C4-2B (cell line): ENCODE measurements at regions not wholly inside any gene's neighbourhood (a gene's known extent, or its start where the extent isn't known, plus 50 kb on each side); places are given as distances from the start of the nearest gene placed in this dataset.

Source experiments
- H3K27ac ChIP-seq: fragments of 450-650 bp; 2 replicates; pipeline ENCODE4 v1.5.1; 2017
- CTCF ChIP-seq: fragments of 450-650 bp; conservative IDR thresholded peaks from 2 replicates; pipeline ENCODE4 v1.5.1; 2017; ENCODE audit warnings: mild to moderate bottlenecking
- ZFX ChIP-seq: fragments of 450-650 bp; IDR thresholded peaks from 2 replicates; pipeline ENCODE4 v1.6.1; 2017

DNA sequence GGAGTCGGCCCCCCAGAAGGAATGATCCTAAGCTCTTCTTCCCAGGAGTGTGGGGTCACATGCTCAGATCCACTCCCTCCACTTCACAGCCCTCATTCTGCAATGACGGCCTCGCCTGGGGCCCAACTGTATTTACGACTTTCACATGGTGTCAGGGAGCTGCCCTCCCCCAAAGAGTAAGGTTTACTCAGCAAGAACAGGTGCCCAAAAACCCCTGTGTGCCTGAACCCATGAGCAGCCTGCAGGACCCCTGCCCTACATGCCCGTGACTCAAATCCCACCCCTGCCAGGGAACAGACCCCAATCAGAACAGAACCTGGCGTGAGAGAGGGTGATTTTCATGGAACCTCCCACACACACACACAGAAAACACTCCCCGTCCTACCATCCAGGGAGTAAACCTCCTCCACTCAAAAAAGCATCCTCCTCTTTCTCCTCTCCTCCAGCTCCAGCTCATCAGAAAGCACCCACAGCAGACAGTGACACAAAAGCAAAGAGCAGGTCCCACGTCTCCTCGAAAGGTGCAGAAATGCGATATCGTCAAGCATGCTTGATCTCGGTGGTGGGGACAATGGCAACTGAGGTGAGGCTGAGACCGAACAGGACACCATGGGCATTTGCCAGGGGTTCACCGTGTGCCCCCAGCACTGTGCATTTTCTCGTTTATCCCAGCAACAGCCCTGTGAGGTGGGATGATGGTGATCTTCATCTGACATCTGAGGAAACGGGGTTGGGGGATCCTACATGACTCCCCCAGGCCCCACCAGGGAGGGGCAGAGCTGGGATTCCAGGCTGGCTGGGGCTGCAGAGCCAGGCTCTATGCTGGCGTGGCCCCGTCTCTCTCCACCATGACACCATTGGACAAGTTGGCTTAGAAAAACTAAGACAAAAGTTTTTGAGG, 397.9 kb downstream of the NPHP4 start:
- no peak for TF ChIP-seq CTCF
- TF ChIP-seq ZFX = no peak
- H3K27ac ChIP-seq = no peak overlapping the region

DNA sequence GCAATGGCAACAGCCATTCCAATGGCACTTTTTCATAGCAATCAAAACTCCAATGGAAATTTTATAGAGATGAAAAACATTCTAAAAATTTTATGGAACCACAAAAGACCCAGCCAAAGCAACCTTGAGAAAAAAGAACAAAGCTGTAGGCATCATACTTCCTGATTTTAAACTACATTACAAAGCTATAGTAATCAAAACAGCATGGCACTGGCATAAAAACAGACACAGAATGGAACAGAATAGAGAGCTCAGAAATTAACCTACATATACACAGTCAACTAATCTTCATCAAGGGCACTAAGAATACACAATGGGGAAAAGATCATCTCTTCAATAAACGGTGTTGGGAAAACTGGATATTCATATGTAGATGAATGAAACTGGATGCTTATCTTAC, 401.5 kb downstream of the NPHP4 start:
- no peak overlapping the region for H3K27ac ChIP-seq
- no peak for TF ChIP-seq ZFX
- no peak for TF ChIP-seq CTCF

- no peak for TF ChIP-seq CTCF
- TF ChIP-seq ZFX = no peak
- no peak overlapping the region for H3K27ac ChIP-seq
Observed at GRCh38 chr1:5586629-5587028, 405.6 kb downstream of the NPHP4 start.

- H3K27ac ChIP-seq = no peak overlapping the region
- TF ChIP-seq CTCF = no peak
- TF ChIP-seq ZFX = no peak
Observed at GRCh38 chr1:5585256-5585655, 407.0 kb downstream of the NPHP4 start.

DNA sequence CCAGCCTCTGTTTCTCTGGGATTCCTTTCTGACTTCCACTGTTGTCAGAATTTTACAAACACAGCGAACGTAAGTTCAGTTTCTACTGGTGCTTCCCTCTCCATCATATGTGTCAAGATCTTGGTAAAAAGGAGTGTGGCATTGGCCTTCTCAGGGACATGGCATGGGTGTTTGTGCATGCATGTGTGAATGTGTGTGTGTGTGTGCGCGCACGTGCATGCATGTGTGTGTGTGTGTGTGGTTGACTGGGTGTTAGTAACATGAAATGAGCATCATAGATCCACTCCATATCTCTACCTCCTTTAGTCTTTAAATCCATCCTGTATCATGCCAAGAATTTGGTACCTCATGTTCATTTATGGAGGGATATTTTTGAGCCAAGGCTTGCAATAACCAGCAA, 411.3 kb downstream of the NPHP4 start:
- no peak overlapping the region for H3K27ac ChIP-seq
- TF ChIP-seq CTCF (no peak), ZFX (no peak)

- no peak overlapping the region for H3K27ac ChIP-seq
- TF ChIP-seq CTCF = no peak
- TF ChIP-seq ZFX = no peak
Observed at GRCh38 chr1:5579966-5580365, 412.3 kb downstream of the NPHP4 start.

DNA sequence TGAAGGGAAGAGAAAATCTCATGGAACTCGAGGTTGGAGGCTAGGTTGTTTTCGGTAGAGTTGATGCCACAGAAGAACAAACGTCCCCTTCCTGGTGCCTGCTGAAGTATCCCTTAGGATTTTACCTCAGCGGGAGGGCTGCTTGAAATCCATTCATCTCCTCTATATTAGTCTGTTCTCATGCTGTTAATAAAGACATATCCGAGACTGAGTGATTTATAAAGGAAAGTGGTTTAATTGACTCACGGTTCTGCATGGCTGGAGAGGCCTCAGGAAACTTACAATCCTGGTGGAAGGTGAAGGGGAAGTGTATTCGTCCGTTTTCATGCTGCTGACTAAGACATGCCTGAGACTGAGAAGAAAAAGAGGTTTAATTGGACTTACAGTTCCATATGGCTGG, 413.5 kb downstream of the NPHP4 start:
- TF ChIP-seq ZFX (no peak), CTCF (no peak)
- no peak overlapping the region for H3K27ac ChIP-seq
